HG02759 (cell line): ENCODE measurements at regions not wholly inside any gene's neighbourhood (a gene's known extent, or its start where the extent isn't known, plus 50 kb on each side); places are given as distances from the start of the nearest gene placed in this dataset.

ENCODE experiments used
- ATAC-seq: cut with Tn5 transposase; IDR thresholded peaks from one replicate; pipeline ENCODE4 v1.9.1; 2021; ENCODE audit warnings: mild to moderate bottlenecking, moderate library complexity; ENCODE audit not compliant: unreplicated experiment

- ATAC-seq = no peak
Measured at GRCh38 chr20:24147961-24148360, 159.4 kb upstream of the GGTLC1 start.

- no peak for ATAC-seq
Measured at GRCh38 chr20:24147479-24147878, 158.9 kb upstream of the GGTLC1 start.

- no peak for ATAC-seq
Measured at GRCh38 chr20:24146231-24146634, 157.7 kb upstream of the GGTLC1 start.

GRCh38 chr20:24144371-24144770, 155.8 kb upstream of the GGTLC1 start:
- no peak for ATAC-seq

- no peak for ATAC-seq
Measured at GRCh38 chr20:24141111-24141510, 152.5 kb upstream of the GGTLC1 start.

- no peak for ATAC-seq
Measured at GRCh38 chr20:24139846-24140245, 151.3 kb upstream of the GGTLC1 start.

- no peak for ATAC-seq
Measured at GRCh38 chr20:24138951-24139350, 150.4 kb upstream of the GGTLC1 start.

GRCh38 chr20:24138196-24138857, 149.7 kb upstream of the GGTLC1 start:
- no peak for ATAC-seq

GRCh38 chr20:24136659-24137246, 148.2 kb upstream of the GGTLC1 start:
- no peak for ATAC-seq

GRCh38 chr20:24135781-24136180, 147.2 kb upstream of the GGTLC1 start:
- ATAC-seq = no peak

- ATAC-seq = no peak
Measured at GRCh38 chr20:24134930-24135329, 146.4 kb upstream of the GGTLC1 start.

- no peak for ATAC-seq
Measured at GRCh38 chr20:24134284-24134683, 145.7 kb upstream of the GGTLC1 start.

GRCh38 chr20:24132246-24132645, 143.7 kb upstream of the GGTLC1 start:
- no peak for ATAC-seq

- no peak for ATAC-seq
Measured at GRCh38 chr20:24131684-24132083, 143.1 kb upstream of the GGTLC1 start.

GRCh38 chr20:24131281-24131680, 142.7 kb upstream of the GGTLC1 start:
- no peak for ATAC-seq

GRCh38 chr20:24129641-24130040, 141.1 kb upstream of the GGTLC1 start:
- ATAC-seq = no peak

GRCh38 chr20:24124951-24125650, 136.5 kb upstream of the GGTLC1 start:
- no peak for ATAC-seq

- ATAC-seq = no peak
Measured at GRCh38 chr20:24124003-24124402, 135.4 kb upstream of the GGTLC1 start.

- no peak for ATAC-seq
Measured at GRCh38 chr20:24118441-24119175, 130.0 kb upstream of the GGTLC1 start.

- no peak for ATAC-seq
Measured at GRCh38 chr20:24118034-24118433, 129.5 kb upstream of the GGTLC1 start.

GRCh38 chr20:24117383-24117782, 128.8 kb upstream of the GGTLC1 start:
- ATAC-seq = no peak

GRCh38 chr20:24116611-24117010, 128.0 kb upstream of the GGTLC1 start:
- ATAC-seq = no peak
